GM12873 (cell line): ENCODE measurements at regions not wholly inside any gene's neighbourhood (a gene's known extent, or its start where the extent isn't known, plus 50 kb on each side); places are given as distances from the start of the nearest gene placed in this dataset.

Source experiments
- TF ChIP-seq, protein P1 (sequence below): IDR thresholded peaks from 2 replicates; pipeline ENCODE4 v1.5.1; 2012; ENCODE audit warnings: low read depth, mild to moderate bottlenecking, moderate library complexity, low read length, control low read depth; ENCODE audit not compliant: insufficient read depth; ENCODE audit errors: missing control alignments

DNA sequence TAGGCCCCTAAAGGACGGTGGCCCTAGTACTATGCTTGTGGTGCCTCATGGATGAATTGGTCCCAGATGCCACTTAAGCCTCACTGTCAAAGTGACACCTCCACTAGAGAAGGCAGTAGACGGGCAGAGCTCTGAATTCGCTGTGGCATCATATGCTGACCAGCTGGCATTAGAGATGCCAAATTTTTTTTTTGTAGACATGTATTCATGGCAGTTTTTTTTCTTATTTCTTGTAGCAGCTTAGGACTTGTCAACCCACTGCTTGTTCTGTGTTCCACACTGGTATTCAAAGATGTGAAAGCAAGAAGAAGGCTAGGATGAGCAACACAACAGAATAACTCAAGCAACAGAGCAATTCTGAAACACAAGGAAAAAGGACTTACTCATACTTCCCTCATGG, 212.5 kb downstream of the DLEU7 start:
- TF ChIP-seq, protein P1, sequence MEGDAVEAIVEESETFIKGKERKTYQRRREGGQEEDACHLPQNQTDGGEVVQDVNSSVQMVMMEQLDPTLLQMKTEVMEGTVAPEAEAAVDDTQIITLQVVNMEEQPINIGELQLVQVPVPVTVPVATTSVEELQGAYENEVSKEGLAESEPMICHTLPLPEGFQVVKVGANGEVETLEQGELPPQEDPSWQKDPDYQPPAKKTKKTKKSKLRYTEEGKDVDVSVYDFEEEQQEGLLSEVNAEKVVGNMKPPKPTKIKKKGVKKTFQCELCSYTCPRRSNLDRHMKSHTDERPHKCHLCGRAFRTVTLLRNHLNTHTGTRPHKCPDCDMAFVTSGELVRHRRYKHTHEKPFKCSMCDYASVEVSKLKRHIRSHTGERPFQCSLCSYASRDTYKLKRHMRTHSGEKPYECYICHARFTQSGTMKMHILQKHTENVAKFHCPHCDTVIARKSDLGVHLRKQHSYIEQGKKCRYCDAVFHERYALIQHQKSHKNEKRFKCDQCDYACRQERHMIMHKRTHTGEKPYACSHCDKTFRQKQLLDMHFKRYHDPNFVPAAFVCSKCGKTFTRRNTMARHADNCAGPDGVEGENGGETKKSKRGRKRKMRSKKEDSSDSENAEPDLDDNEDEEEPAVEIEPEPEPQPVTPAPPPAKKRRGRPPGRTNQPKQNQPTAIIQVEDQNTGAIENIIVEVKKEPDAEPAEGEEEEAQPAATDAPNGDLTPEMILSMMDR: no peak

DNA sequence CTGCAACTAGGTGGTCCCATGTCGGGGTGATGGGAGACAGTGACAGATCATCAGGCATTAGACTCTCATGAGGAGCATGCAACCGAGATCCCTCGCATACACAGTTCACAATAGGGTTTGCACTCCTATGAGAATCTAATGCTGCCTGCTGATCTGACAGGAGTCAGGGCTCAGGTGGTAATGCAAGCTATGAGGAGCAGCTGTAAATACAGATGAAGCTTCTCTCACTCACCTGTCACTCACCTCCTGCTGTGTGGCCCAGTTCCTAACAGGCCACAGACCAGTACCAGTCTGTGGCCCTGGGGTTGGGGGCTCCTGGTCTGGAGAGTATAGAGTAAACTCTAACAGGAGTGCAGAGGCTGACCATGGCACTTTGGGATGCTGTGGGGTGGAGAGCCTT, 209.2 kb downstream of the DLEU7 start:
- TF ChIP-seq, protein P1: no peak

DNA sequence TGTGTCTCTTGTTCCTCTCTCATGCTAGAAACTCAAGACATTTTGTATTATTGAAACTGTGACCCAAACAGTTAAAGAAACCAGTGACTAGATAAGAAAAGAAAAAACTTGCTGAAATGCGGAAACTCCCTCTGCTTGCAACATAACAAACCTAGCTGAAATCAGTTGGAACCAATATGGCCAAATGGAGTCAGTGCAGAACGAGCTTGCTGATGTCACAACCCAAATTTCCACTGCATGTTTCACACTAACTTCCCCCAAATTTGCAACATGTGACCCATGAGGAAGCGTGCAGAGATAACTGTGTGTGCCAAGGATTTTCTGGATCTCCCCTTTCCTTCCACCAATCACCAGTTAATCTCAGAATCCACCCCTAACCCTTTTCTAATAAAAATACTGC, 208.0 kb downstream of the DLEU7 start:
- TF ChIP-seq, protein P1: no peak

DNA sequence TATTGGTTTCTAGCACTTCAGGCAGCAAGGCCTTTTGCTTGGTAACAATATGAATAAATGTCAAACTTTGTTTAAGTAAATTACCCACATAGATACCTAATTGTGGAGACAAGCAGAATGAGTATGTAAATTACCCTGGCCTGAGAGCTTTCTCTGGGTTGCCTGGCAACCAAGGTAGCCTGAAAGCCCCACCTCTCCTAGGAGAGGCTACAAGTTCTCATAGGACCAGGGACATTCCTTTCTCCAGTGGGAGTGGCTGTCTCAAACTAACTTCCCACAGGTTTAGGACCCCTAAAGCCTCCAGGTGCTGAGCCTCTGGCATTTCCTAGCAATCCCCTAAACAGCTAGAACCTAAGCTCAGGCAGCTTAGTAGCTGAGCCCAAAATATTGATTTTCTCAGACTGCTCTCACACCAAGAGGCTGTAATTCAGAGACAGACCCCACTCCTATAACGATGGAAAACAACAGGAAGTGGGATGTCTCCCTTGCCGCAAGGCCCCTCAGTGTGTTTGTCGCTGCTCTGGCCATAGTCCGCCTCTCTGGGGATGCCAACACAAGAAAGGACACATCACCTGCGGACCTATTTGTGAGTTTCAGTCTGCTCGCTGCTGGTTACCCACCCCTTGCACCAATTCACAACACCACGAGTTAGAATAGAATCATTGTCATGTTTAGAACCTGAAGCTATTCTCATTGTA, 207.3 kb downstream of the DLEU7 start:
- TF ChIP-seq, protein P1: no peak

DNA sequence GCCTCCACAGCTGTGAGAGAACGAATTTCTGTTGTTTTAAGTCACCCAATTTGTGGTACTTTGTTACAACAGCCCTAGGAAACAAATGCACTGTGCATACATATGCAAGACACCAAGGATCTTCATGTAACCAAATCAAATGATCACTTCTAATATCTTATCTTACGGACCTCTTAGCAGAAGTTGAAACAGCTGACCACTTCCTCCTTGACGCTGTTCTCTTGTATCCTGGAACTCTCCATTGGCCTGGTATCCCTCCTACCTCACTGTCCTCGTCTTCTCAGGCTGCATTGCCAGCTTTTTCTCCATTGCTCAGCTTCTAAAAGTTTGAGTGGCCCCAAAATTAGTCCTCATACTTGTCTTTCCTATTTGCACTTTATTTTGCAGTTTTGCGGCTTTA, 200.4 kb downstream of the DLEU7 start:
- TF ChIP-seq, protein P1: no peak

DNA sequence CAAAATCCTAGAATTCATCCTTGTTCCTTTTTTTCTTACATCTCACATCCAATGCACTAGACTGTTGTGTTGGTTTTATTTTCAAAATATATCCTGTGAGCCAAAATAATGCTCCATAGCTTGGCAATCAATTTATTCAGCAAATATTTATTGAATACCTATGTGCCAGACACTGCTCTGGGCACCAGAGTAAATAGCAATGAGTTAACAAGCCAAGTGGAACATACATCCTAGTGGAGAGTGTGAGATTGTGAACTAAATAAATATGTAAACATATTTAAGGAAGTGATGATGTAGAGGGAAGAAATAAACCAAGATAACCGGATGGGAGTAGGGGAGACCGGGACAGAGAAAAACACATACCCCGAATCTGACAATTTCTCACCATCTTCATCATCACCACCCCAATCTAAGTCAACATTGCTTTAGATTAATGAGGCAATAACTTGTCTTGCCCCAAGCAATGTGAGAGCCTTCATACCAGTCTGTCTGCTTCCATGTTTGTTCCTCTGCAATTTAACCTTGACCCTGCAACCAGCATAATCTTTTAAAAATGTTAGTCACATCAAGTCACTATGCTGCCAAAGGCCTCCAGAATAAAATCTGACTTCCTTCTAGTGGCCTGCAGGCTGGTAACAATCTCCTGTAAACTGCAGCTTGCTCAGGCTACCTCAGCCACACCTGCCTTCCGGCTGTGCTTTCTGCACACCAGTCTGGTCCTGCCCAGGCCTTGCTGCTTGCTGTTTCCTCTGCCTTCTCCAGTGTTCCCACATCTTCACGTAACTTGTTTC, 199.2 kb downstream of the DLEU7 start:
- TF ChIP-seq, protein P1: no peak

DNA sequence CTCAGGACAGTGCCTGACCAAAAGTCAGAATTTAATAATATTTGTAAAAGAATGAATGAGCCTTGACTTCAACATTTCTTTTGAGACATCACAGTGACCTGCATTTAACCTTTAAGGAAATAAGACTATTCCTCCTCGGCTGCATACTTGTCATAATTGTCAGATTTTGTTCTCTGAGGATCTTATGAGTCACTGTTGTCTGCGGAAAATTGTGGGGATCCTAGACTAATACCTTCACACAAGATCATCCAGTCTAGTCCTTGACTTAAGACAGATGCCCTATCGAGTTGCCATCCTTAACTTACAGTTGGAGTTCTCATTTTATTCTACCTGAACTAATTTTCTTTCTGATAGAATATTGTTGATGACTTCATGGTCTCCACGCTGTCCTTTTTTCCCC, 198.4 kb downstream of the DLEU7 start:
- TF ChIP-seq, protein P1: no peak
